ENCODE measurements at regions not wholly inside any gene's neighbourhood (a gene's known extent, or its start where the extent isn't known, plus 50 kb on each side); places are given as distances from the start of the nearest gene placed in this dataset.

DNA sequence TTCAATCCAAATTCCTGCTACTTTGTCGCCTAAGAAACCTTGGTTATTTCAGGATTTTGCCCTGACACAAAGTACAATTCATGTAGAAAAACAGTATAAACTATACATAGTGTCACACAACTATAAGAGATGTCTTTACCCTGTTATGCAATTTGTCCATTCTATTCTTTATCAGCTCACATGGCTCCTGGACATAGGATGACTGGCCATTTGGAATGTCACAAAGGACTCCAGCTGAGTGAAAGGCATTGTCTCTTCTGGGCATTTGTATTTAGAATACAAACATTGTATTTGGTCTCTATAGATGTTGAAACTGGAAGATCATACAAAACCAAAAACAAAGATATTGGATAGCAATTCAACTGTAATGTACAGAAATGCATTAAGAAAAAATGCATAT, 944.6 kb upstream of the LRRTM1 start:
- Mint-ChIP-seq H3K4me1 (ENCODE audit: low read depth) (no peaks in the 10 kb centered on the region), H3K4me3 (ENCODE audit: unreplicated experiment) (no peak overlapping the region), H3K27me3 (ENCODE audit: low read depth) (peaks cover 2% of the 10 kb centered on the region), H3K36me3 (ENCODE audit: low read depth) (no peaks in the 10 kb centered on the region), H3K27ac (ENCODE audit: unreplicated experiment) (no peak overlapping the region), H3K9me3 (ENCODE audit: low read depth) (peaks cover 8% of the 10 kb centered on the region)
- no peak for DNase-seq (ENCODE audit: low spot score)
- TF ChIP-seq, protein P1, sequence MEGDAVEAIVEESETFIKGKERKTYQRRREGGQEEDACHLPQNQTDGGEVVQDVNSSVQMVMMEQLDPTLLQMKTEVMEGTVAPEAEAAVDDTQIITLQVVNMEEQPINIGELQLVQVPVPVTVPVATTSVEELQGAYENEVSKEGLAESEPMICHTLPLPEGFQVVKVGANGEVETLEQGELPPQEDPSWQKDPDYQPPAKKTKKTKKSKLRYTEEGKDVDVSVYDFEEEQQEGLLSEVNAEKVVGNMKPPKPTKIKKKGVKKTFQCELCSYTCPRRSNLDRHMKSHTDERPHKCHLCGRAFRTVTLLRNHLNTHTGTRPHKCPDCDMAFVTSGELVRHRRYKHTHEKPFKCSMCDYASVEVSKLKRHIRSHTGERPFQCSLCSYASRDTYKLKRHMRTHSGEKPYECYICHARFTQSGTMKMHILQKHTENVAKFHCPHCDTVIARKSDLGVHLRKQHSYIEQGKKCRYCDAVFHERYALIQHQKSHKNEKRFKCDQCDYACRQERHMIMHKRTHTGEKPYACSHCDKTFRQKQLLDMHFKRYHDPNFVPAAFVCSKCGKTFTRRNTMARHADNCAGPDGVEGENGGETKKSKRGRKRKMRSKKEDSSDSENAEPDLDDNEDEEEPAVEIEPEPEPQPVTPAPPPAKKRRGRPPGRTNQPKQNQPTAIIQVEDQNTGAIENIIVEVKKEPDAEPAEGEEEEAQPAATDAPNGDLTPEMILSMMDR (IDR thresholded peaks at IDR 0.05) = no peak

DNA sequence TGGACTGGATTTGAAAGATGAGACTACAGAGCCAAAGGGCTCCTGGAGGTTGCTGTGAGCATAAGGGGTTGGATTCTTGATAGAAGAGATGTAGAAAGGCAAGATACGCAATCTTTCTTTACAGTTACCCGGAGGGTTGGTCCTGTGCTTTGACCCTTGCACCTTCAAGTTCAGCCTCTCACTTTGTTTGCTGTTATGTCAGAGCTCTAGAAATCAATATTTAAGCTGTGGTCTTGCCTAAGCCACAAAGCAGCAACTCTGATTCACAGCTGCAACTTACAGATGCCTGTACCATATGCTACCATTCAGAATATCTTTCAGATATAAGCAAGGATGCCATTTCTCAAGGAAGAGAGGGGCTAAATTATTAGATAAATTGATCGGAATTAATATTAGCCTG, 943.1 kb upstream of the LRRTM1 start:
- H3K36me3 Mint-ChIP-seq (ENCODE audit: low read depth) = no peaks in the 10 kb centered on the region
- H3K27me3 Mint-ChIP-seq (ENCODE audit: low read depth) = peaks cover 2% of the 10 kb centered on the region
- no peak overlapping the region for H3K4me3 Mint-ChIP-seq (ENCODE audit: unreplicated experiment)
- H3K4me1 Mint-ChIP-seq (ENCODE audit: low read depth) = no peaks in the 10 kb centered on the region
- H3K27ac Mint-ChIP-seq (ENCODE audit: unreplicated experiment) = no peak overlapping the region
- no peaks in the 10 kb centered on the region for H3K9me3 Mint-ChIP-seq (ENCODE audit: low read depth)
- TF ChIP-seq, protein P1 (IDR thresholded peaks at IDR 0.05) = no peak
- no peak for DNase-seq (ENCODE audit: low spot score)

DNA sequence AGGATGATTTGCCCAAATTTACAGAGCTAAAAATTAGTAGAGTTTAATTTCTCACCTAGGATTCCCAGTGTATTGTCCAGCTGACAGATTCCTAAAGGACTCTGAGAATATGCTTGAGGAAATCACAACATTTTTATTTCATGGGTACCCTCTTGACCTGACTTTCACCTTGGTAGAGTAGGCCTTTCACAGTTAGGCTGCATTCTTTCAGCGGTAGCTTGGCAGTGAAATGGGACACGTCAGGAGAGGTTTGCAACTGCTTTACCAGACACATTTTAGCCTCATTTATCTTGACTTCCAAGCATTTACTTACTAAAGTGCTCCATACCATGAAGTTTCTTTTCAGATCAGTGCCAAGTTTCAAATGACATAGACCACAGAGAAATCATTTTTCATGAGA, 937.9 kb upstream of the LRRTM1 start:
- no peak for DNase-seq (ENCODE audit: low spot score)
- no peak overlapping the region for H3K27ac Mint-ChIP-seq (ENCODE audit: unreplicated experiment)
- H3K27me3 Mint-ChIP-seq (ENCODE audit: low read depth) = peaks cover 1% of the 10 kb centered on the region
- H3K9me3 Mint-ChIP-seq (ENCODE audit: low read depth) = peaks cover 4% of the 10 kb centered on the region
- no peak overlapping the region for H3K4me3 Mint-ChIP-seq (ENCODE audit: unreplicated experiment)
- TF ChIP-seq, protein P1 (IDR thresholded peaks at IDR 0.05) = no peak
- no peaks in the 10 kb centered on the region for H3K4me1 Mint-ChIP-seq (ENCODE audit: low read depth)
- H3K36me3 Mint-ChIP-seq (ENCODE audit: low read depth) = no peaks in the 10 kb centered on the region

DNA sequence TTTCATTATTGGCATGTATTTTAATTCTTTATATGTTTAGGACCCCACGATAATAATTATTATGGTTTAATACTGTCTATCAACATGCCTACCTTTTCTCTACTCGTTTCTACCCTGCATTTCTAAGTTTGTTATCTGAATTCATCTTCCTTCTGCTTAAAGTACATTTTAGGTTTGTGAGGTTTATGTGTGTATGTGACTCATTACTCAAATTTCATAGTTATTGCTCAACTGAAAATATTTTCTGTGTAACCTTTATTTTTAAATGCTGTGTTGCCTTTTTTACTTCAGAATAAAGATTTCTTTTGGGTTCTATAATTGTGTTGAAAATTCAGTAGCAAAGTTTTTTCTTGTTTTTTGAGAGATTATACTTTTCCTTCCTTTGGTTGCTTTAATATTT, 933.9 kb upstream of the LRRTM1 start:
- Mint-ChIP-seq H3K4me1 (ENCODE audit: low read depth) (no peaks in the 10 kb centered on the region), H3K36me3 (ENCODE audit: low read depth) (no peaks in the 10 kb centered on the region), H3K4me3 (ENCODE audit: unreplicated experiment) (no peak overlapping the region), H3K27ac (ENCODE audit: unreplicated experiment) (no peak overlapping the region), H3K27me3 (ENCODE audit: low read depth) (no peaks in the 10 kb centered on the region), H3K9me3 (ENCODE audit: low read depth) (peaks cover 4% of the 10 kb centered on the region)
- TF ChIP-seq, protein P1 (IDR thresholded peaks at IDR 0.05) = no peak
- DNase-seq (ENCODE audit: low spot score) = no peak

DNA sequence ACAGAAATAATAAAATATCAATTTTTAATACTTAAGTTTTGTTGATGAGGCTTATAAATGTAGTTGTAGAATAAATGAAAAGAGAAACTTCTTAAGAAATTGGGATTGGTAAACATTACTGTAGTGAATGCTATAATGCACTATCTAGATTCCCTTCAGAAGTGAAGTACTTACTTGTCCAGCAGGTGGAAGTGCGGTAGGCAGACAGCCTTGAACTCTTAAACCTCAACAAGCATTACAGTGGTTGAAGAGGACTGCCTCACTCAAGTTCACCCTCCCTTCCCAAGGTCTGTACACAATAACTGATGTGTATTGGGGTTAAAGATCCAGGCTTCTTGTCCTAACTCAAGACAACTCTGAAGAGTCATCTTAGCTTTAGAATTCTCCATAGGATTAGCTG, 931.0 kb upstream of the LRRTM1 start:
- H3K27ac Mint-ChIP-seq (ENCODE audit: unreplicated experiment) = no peak overlapping the region
- peaks cover 4% of the 10 kb centered on the region for H3K9me3 Mint-ChIP-seq (ENCODE audit: low read depth)
- H3K36me3 Mint-ChIP-seq (ENCODE audit: low read depth) = no peaks in the 10 kb centered on the region
- no peaks in the 10 kb centered on the region for H3K4me1 Mint-ChIP-seq (ENCODE audit: low read depth)
- no peaks in the 10 kb centered on the region for H3K27me3 Mint-ChIP-seq (ENCODE audit: low read depth)
- no peak overlapping the region for H3K4me3 Mint-ChIP-seq (ENCODE audit: unreplicated experiment)
- DNase-seq (ENCODE audit: low spot score) = no peak
- TF ChIP-seq, protein P1 (IDR thresholded peaks at IDR 0.05) = no peak

Data from chondrocyte (in vitro differentiated cells).